ENCODE measurements at regions not wholly inside any gene's neighbourhood (a gene's known extent, or its start where the extent isn't known, plus 50 kb on each side); places are given as distances from the start of the nearest gene placed in this dataset.
"Not testable (repeated sequence)": the region's sequence is repeated elsewhere in the genome, so short reads cannot be mapped to it uniquely, and the experiment has no call there.

GRCh38 chr5:74516211-74516636 is 124.3 kb downstream of the ENC1 start:
- no peaks in the 10 kb centered on the region for H3K9me3 ChIP-seq (ENCODE audit: control insufficient read depth in 2 of 2, low read length in 2 of 2)
- no peaks in the 10 kb centered on the region for H3K4me1 ChIP-seq (ENCODE audit: control insufficient read depth, insufficient read depth, low read length)
- H3K4me3 ChIP-seq (ENCODE audit: low read length in 2 of 2) = no peak overlapping the region
- H3K27ac ChIP-seq (ENCODE audit: low read length) = no peak overlapping the region
- no peaks in the 10 kb centered on the region for H3K36me3 ChIP-seq (ENCODE audit: control insufficient read depth in 2 of 2, insufficient read depth in 2 of 2, low read length in 2 of 2)
- no peak overlapping the region for H3K9ac ChIP-seq (ENCODE audit: low read length in 2 of 2)
- no peaks in the 10 kb centered on the region for H3K27me3 ChIP-seq (ENCODE audit: control insufficient read depth in 1 of 2, insufficient read depth in 2 of 2, low read length in 2 of 2)

GRCh38 chr5:74514888-74515551 is 125.5 kb downstream of the ENC1 start:
- H3K9me3 ChIP-seq (ENCODE audit: control insufficient read depth in 2 of 2, low read length in 2 of 2) = no peaks in the 10 kb centered on the region
- no peak overlapping the region for H3K4me3 ChIP-seq (ENCODE audit: low read length in 2 of 2)
- no peak overlapping the region for H3K27ac ChIP-seq (ENCODE audit: low read length)
- no peaks in the 10 kb centered on the region for H3K4me1 ChIP-seq (ENCODE audit: control insufficient read depth, insufficient read depth, low read length)
- no peak overlapping the region for H3K9ac ChIP-seq (ENCODE audit: low read length in 2 of 2)
- H3K36me3 ChIP-seq (ENCODE audit: control insufficient read depth in 2 of 2, insufficient read depth in 2 of 2, low read length in 2 of 2) = no peaks in the 10 kb centered on the region
- no peaks in the 10 kb centered on the region for H3K27me3 ChIP-seq (ENCODE audit: control insufficient read depth in 1 of 2, insufficient read depth in 2 of 2, low read length in 2 of 2)

GRCh38 chr5:74511770-74512169 is 128.8 kb downstream of the ENC1 start:
- not testable (repeated sequence) for H3K9ac ChIP-seq (ENCODE audit: low read length in 2 of 2); H3K4me1 ChIP-seq (ENCODE audit: control insufficient read depth, insufficient read depth, low read length); H3K36me3 ChIP-seq (ENCODE audit: control insufficient read depth in 2 of 2, insufficient read depth in 2 of 2, low read length in 2 of 2); H3K27me3 ChIP-seq (ENCODE audit: control insufficient read depth in 1 of 2, insufficient read depth in 2 of 2, low read length in 2 of 2); H3K4me3 ChIP-seq (ENCODE audit: low read length in 2 of 2); H3K9me3 ChIP-seq (ENCODE audit: control insufficient read depth in 2 of 2, low read length in 2 of 2); H3K27ac ChIP-seq (ENCODE audit: low read length)

DNA sequence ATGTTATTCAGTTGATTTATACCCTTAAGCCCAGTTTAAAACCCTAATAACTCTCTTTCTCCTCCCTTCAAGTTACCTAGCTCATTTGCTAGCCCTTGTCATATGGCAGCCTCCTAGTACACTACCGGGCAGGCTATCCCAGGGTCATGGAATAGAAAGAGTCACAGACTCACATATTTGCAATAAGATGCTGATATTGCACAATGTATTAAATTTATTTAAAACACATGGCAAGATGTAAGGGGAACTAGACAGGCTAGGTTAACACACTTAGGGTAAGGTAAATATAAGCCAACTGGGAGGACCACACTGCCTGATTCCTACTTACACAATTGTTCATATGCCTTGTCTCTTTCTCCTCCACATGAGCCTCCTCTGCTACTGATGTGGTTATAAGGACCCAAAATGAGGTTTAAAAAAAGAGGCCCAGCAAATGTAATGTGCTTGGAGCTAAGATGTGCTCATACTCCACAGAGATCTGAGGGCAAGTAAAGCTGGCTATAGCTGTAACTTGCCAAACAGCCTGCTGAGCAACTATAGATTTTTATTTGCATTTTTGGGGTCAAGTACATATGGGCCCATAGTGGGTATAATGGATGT is 130.0 kb downstream of the ENC1 start:
- Histone ChIP-seq H3K4me1 (ENCODE audit: control insufficient read depth, insufficient read depth, low read length) (no peaks in the 10 kb centered on the region), H3K9ac (ENCODE audit: low read length in 2 of 2) (no peak overlapping the region), H3K27ac (ENCODE audit: low read length) (no peak overlapping the region), H3K36me3 (ENCODE audit: control insufficient read depth in 2 of 2, insufficient read depth in 2 of 2, low read length in 2 of 2) (no peaks in the 10 kb centered on the region), H3K4me3 (ENCODE audit: low read length in 2 of 2) (no peak overlapping the region), H3K9me3 (ENCODE audit: control insufficient read depth in 2 of 2, low read length in 2 of 2) (no peaks in the 10 kb centered on the region), H3K27me3 (ENCODE audit: control insufficient read depth in 1 of 2, insufficient read depth in 2 of 2, low read length in 2 of 2) (no peaks in the 10 kb centered on the region)

DNA sequence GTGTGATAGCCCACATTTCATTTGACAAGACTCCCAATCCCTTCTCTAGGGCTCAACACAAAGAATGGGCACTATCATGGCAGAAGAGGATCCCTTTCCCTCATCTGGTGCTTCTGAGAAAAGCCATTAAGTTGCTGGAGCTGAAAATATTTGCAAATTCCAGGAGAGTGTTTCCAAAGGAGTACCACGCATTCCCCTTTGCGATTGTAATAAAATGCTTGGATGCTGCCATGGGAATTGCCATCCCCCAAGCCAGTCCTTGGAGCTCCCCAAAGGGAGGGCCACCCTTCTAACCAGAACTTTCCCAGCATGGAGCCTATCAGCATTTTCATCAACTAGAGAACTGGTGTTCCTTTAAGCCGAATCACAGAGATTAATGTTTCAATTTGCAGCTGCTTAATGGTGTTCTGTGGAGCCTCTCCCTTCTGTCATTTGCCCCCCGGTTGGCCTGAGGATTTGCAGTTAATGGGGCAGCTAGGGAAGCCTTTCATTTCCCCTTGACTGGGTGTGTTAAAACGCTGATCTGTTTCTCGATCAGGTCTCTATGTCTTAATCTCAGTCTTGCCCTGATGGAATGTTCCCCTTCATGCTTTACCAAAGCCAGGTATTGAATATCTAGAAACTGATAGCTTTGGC is 133.0 kb downstream of the ENC1 start:
- H3K27me3 ChIP-seq (ENCODE audit: control insufficient read depth in 1 of 2, insufficient read depth in 2 of 2, low read length in 2 of 2) = no peaks in the 10 kb centered on the region
- H3K4me3 ChIP-seq (ENCODE audit: low read length in 2 of 2) = no peak overlapping the region
- no peak overlapping the region for H3K9ac ChIP-seq (ENCODE audit: low read length in 2 of 2)
- no peaks in the 10 kb centered on the region for H3K36me3 ChIP-seq (ENCODE audit: control insufficient read depth in 2 of 2, insufficient read depth in 2 of 2, low read length in 2 of 2)
- H3K9me3 ChIP-seq (ENCODE audit: control insufficient read depth in 2 of 2, low read length in 2 of 2) = no peaks in the 10 kb centered on the region
- H3K4me1 ChIP-seq (ENCODE audit: control insufficient read depth, insufficient read depth, low read length) = no peaks in the 10 kb centered on the region
- no peak overlapping the region for H3K27ac ChIP-seq (ENCODE audit: low read length)

DNA sequence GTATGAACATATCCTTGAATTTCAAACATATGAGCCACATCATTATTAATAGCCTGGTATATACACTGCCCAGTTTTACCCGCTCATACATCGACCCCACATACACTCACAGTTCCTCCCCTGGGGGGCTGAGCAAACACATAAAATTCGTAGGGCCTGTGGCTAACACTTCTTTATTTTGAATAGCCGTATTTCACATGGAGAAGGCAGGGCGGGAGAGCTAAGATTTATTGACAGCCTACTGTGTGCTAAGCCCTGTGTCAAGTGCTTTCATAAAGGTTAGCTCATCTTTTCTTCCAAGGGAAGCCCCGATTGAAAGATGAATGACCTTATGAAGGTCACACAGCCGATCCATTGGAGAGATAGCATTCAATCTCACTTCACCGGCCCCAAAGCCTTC is 134.4 kb downstream of the ENC1 start:
- H3K9me3 ChIP-seq (ENCODE audit: control insufficient read depth in 2 of 2, low read length in 2 of 2) = no peaks in the 10 kb centered on the region

DNA sequence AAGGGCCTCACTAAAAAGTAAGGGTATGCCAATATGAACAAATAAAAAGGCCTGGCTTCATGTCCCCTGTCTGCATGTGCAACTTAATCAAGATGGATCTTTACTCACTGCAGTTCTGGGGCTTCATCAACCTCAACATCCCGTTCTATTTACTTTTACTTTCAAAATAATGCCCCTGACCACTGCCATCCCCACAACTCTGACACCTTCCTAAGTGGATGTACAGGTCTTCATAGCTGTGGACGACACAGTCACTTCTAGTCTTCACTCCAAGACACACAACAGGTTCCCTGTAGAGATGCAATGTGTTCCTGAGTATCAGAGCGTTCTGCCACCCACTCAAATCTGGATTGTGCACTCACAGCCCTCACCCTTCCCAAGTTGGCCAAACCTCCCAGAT is 136.1 kb downstream of the ENC1 start:
- H3K4me3 ChIP-seq (ENCODE audit: low read length in 2 of 2) = no peak overlapping the region
- H3K9ac ChIP-seq (ENCODE audit: low read length in 2 of 2) = no peak overlapping the region
- no peaks in the 10 kb centered on the region for H3K9me3 ChIP-seq (ENCODE audit: control insufficient read depth in 2 of 2, low read length in 2 of 2)
- no peaks in the 10 kb centered on the region for H3K36me3 ChIP-seq (ENCODE audit: control insufficient read depth in 2 of 2, insufficient read depth in 2 of 2, low read length in 2 of 2)
- H3K27ac ChIP-seq (ENCODE audit: low read length) = no peak overlapping the region
- H3K27me3 ChIP-seq (ENCODE audit: control insufficient read depth in 1 of 2, insufficient read depth in 2 of 2, low read length in 2 of 2) = no peaks in the 10 kb centered on the region
- H3K4me1 ChIP-seq (ENCODE audit: control insufficient read depth, insufficient read depth, low read length) = no peaks in the 10 kb centered on the region

More for the DNA sequence above, 134.4 kb downstream of the ENC1 start:
- Histone ChIP-seq H3K4me1 (ENCODE audit: control insufficient read depth, insufficient read depth, low read length) (no peaks in the 10 kb centered on the region), H3K27ac (ENCODE audit: low read length) (no peak overlapping the region), H3K27me3 (ENCODE audit: control insufficient read depth in 1 of 2, insufficient read depth in 2 of 2, low read length in 2 of 2) (no peaks in the 10 kb centered on the region), H3K36me3 (ENCODE audit: control insufficient read depth in 2 of 2, insufficient read depth in 2 of 2, low read length in 2 of 2) (no peaks in the 10 kb centered on the region), H3K4me3 (ENCODE audit: low read length in 2 of 2) (no peak overlapping the region), H3K9ac (ENCODE audit: low read length in 2 of 2) (no peak overlapping the region)

GRCh38 chr5:74502479-74502950 is 138.0 kb downstream of the ENC1 start:
- Histone ChIP-seq H3K4me3 (ENCODE audit: low read length in 2 of 2) (no peak overlapping the region), H3K9me3 (ENCODE audit: control insufficient read depth in 2 of 2, low read length in 2 of 2) (no peaks in the 10 kb centered on the region), H3K27ac (ENCODE audit: low read length) (no peak overlapping the region), H3K36me3 (ENCODE audit: control insufficient read depth in 2 of 2, insufficient read depth in 2 of 2, low read length in 2 of 2) (no peaks in the 10 kb centered on the region), H3K9ac (ENCODE audit: low read length in 2 of 2) (no peak overlapping the region), H3K27me3 (ENCODE audit: control insufficient read depth in 1 of 2, insufficient read depth in 2 of 2, low read length in 2 of 2) (no peaks in the 10 kb centered on the region), H3K4me1 (ENCODE audit: control insufficient read depth, insufficient read depth, low read length) (no peaks in the 10 kb centered on the region)

DNA sequence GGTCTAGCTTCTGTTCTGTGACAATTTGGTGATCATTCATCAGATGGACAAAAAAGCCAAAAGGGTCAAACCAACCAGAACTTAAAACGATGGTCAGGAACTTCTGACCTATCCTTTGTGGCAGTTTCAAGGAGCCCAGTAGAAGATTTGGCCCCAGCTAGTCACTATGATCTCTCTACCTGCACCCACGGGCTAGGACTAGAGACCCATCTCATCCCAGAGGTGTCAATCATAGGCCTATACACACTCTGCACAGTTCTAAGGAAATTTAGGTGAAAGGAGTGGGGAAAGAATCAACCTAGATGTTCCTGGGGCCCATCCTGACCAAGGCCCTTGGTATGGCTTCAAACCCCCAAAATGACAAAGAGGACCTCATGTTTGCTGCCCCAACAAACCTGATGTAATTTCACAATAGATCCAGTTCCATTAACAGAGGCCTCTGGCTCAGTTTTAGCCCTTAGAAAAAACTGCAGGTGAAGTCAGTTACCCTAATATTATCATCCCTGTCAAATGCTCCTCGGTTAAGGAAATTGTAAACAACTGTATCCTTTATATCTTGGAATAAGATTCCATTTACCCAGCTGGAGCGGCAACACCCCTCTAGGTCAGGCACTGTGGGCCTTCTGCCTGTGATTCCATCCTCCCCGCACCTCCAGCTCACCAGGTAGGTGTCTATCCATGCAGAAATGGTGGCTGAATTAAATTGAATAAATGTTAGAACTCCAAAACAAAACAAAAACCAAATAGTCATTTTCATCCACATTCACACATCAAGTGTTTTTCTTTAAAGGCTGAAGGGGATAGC is 138.7 kb downstream of the ENC1 start:
- Histone ChIP-seq H3K9me3 (ENCODE audit: control insufficient read depth in 2 of 2, low read length in 2 of 2) (no peaks in the 10 kb centered on the region), H3K9ac (ENCODE audit: low read length in 2 of 2) (no peak overlapping the region), H3K27me3 (ENCODE audit: control insufficient read depth in 1 of 2, insufficient read depth in 2 of 2, low read length in 2 of 2) (no peaks in the 10 kb centered on the region), H3K4me1 (ENCODE audit: control insufficient read depth, insufficient read depth, low read length) (no peaks in the 10 kb centered on the region), H3K27ac (ENCODE audit: low read length) (no peak overlapping the region), H3K4me3 (ENCODE audit: low read length in 2 of 2) (no peak overlapping the region), H3K36me3 (ENCODE audit: control insufficient read depth in 2 of 2, insufficient read depth in 2 of 2, low read length in 2 of 2) (no peaks in the 10 kb centered on the region)

GRCh38 chr5:74500110-74500917 is 140.2 kb downstream of the ENC1 start:
- Histone ChIP-seq H3K4me1 (ENCODE audit: control insufficient read depth, insufficient read depth, low read length) (no peaks in the 10 kb centered on the region), H3K27ac (ENCODE audit: low read length) (no peak overlapping the region), H3K27me3 (ENCODE audit: control insufficient read depth in 1 of 2, insufficient read depth in 2 of 2, low read length in 2 of 2) (no peaks in the 10 kb centered on the region), H3K9ac (ENCODE audit: low read length in 2 of 2) (no peak overlapping the region), H3K4me3 (ENCODE audit: low read length in 2 of 2) (no peak overlapping the region), H3K9me3 (ENCODE audit: control insufficient read depth in 2 of 2, low read length in 2 of 2) (no peaks in the 10 kb centered on the region), H3K36me3 (ENCODE audit: control insufficient read depth in 2 of 2, insufficient read depth in 2 of 2, low read length in 2 of 2) (no peaks in the 10 kb centered on the region)
